C4-2B (cell line): ENCODE measurements at regions not wholly inside any gene's neighbourhood (a gene's known extent, or its start where the extent isn't known, plus 50 kb on each side); places are given as distances from the start of the nearest gene placed in this dataset.

Experiments used
- ZFX ChIP-seq: fragments of 450-650 bp; IDR thresholded peaks from 2 replicates; pipeline ENCODE4 v1.6.1; 2017
- TF ChIP-seq, protein P1 (sequence below): fragments of 450-650 bp; conservative IDR thresholded peaks from 2 replicates; pipeline ENCODE4 v1.5.1; 2017; ENCODE audit warnings: mild to moderate bottlenecking

DNA sequence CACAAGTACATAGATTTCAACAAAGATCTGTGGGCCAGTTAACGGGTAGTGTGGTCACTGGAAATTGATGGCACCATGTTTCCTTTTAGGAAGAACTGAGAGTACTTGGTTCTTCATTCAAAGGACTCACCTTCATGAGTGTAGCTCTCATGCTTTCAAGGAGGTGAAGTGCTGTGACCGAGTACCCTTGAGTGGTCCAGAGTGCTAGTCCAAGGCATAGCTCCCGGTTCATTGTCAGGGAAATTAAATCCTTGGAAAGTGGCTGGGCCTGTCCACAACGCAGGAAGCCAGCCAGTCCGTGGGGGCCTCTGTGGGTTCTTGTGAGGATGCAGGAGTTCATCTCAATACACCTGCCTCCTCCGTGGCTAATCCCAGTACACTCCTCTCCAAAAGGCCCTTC is 295.1 kb downstream of the GALR1 start:
- TF ChIP-seq, protein P1, sequence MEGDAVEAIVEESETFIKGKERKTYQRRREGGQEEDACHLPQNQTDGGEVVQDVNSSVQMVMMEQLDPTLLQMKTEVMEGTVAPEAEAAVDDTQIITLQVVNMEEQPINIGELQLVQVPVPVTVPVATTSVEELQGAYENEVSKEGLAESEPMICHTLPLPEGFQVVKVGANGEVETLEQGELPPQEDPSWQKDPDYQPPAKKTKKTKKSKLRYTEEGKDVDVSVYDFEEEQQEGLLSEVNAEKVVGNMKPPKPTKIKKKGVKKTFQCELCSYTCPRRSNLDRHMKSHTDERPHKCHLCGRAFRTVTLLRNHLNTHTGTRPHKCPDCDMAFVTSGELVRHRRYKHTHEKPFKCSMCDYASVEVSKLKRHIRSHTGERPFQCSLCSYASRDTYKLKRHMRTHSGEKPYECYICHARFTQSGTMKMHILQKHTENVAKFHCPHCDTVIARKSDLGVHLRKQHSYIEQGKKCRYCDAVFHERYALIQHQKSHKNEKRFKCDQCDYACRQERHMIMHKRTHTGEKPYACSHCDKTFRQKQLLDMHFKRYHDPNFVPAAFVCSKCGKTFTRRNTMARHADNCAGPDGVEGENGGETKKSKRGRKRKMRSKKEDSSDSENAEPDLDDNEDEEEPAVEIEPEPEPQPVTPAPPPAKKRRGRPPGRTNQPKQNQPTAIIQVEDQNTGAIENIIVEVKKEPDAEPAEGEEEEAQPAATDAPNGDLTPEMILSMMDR, result no peak
- TF ChIP-seq ZFX, result no peak
